C4-2B (cell line): ENCODE measurements at regions not wholly inside any gene's neighbourhood (a gene's known extent, or its start where the extent isn't known, plus 50 kb on each side); places are given as distances from the start of the nearest gene placed in this dataset.

Source experiments
- CTCF ChIP-seq: fragments of 450-650 bp; conservative IDR thresholded peaks from 2 replicates; pipeline ENCODE4 v1.5.1; 2017; ENCODE audit warnings: mild to moderate bottlenecking
- ZFX ChIP-seq: fragments of 450-650 bp; IDR thresholded peaks from 2 replicates; pipeline ENCODE4 v1.6.1; 2017

- TF ChIP-seq CTCF (no peak), ZFX (no peak)
These were observed 322.2 kb downstream of the AEBP2 start for GRCh38 chr12:19761463-19761862.
